RKO (cell line): ENCODE measurements at regions not wholly inside any gene's neighbourhood (a gene's known extent, or its start where the extent isn't known, plus 50 kb on each side); places are given as distances from the start of the nearest gene placed in this dataset.
A peak's percentile ranks its signal among the peaks of the same experiment; 100 is the strongest.

Experiments
- DNase-seq: peaks from one replicate; pipeline ENCODE4 v3.0.0-alpha.2; 2016; ENCODE audit warnings: low spot score

DNA sequence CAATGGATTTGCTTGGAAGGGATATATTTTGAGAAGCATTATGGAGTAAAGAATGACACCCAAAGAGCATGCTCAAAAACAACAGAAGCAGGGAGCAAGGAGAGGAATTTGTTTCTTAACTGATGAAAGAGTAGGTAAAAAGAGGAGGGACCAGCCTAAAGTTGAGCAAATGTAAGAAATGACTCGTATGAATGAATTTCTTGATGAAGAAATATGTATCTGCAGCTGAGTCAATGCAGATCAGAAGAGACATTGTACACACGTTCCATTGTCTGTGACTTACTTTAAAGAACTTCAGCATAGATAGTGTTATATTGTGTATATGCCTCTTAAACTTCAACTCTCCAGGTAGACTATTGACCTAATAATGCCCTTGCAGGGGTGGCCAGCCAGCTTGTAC is 112.7 kb upstream of the NREP start:
- no peak for DNase-seq

DNA sequence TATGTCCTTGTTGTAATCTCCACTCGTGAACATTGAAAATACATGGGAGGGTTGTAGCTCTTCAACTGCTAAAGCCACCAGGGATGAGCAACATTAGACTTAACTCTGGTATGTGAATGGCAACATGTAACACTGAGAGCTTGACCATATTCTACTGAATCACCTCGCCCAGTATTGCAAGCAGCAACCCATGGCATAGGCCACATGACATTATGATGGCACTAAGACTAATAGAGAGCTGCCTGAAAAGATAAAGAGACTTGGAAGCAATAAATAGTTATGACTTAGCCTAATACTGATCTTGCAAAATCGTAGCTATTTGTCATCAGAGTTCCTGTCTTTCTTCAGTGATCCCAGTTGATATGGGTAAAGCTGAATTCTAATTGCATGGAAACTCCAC is 108.4 kb upstream of the NREP start:
- DNase-seq = no peak

DNA sequence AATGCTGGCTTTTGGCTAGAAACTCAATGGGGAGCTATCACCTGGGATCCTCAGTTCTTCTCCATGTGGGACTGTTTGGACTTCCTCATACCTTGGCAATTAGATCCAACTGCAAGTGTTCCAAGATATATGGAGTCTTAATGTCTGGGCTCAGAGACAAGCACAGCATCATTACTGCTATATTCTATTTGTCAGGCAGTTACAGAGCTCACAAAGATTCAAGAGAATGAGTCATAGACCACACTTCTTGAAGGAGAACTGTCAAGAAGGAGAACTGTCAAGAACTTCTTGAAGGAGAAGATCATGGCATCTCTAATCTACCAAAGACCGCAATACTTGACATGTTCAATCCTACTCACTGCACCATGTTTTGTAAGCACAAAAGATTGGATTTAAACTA is 106.8 kb upstream of the NREP start:
- DNase-seq = peak; percentile 14

DNA sequence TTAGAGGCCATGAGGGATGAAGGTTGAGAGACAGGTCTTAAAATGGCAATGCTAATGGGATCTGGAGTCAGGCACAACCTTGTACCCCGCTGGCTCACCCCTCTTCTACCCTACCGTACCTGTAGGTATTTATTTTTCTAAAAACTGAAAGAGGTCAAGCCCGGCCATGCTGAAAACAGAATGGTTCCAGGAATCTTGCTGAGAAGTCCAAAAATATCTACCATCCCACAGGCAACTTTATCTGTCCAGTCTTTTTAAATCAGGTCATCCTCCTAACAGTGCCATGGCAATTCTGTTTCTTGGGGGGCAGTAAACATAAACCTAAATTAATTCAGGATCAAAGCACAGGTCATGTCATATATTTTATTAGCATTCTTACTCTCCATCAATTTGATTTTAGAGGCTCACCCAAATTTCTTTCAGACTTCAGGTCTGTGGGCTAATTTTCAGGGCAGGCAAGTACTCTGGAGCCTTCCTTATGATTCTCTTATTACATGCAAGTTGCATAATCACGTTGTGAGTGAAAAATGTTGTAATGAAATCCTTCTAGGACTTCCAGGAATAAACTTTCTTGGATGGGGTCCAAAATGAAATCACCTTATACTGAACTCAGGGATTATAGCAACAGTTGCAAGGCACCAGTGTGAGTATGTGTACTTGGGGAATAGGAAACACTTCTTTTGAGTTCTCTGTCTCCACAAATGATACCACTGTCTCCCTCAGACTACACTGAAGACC is 102.7 kb upstream of the NREP start:
- DNase-seq = no peak

DNA sequence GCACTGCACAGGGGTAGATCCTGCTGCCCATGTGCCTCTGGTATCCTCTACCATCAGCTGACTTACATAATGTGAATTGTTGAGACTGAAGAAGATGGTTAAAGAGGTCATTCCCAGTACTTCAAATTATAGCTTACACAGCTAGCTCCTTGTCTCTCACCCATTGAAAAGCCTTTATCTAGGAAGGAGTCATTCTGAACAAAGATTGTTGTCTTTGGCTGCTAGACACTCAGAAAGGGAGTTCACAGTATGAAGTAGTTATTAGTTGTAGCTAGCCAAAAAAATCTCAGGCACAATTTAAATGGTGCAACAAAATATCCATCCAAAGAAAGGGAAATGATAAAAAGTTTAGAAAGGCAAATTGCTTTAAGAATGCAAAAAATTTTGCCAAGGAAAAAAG is 102.0 kb upstream of the NREP start:
- no peak for DNase-seq

DNA sequence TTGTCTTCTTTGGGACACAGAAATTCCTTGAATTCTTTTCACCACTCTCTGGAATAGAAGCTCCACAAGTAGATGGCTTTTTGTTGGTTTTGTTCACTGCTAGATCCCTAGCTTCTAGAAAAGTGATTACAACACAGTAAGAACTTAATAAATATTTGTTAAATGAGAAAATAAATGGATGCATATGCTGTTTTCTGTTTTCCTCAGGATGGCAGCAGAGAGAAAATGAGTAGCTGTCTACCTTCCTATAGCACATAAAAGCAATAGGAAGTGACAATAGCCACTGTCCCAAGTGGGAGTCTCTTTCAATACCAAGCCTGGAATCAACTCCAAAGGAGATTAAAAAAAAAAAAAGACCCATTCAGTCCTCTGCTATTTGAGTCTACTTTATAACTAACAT is 100.6 kb upstream of the NREP start:
- no peak for DNase-seq

DNA sequence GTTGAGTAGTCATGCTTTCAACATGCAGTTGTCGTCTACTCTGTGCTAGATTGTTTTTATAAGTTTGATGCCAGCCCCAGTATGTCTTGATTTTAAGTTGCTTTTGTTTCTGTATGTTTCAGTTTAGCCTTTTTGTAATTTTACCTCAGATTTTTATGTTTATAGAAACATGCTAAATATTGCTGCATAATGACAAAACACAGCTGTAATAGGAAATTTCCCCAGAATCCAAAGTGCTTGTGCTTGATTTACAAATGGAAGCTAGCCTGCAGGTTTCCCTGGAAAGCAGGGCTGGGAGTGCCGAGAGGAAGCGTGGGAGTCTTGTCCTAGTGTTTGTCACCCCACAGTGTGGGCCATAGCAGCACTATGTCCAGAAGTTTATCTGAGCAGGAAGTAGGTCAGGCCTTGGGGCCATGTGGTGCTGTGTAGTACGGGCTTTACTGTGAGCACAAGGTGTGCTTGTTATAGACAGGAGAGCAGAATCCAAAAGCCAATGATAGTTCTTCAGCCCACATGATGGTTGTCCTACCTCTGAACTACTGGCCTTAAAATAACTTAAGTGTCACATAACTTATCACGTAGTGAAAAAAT is 100.0 kb upstream of the NREP start:
- no peak for DNase-seq

DNA sequence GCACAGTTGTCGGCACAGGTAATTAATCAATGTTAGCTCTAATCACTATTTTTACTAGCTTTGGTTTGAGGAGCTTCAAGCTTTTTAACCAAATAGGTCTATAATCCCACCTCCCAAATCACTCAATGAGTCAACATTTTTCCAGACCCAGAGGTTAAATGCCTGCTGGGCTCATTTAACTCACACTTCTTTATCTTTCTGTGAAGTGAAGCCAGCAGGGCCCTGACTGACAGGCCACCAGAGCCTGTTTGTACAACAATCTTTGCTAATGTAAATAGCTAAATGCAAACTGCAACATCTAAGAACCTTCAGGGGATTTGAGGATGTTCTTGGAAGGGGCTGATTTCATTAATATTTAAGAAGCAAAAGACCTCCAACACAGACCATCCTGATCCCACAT is 98.4 kb upstream of the NREP start:
- DNase-seq = no peak

DNA sequence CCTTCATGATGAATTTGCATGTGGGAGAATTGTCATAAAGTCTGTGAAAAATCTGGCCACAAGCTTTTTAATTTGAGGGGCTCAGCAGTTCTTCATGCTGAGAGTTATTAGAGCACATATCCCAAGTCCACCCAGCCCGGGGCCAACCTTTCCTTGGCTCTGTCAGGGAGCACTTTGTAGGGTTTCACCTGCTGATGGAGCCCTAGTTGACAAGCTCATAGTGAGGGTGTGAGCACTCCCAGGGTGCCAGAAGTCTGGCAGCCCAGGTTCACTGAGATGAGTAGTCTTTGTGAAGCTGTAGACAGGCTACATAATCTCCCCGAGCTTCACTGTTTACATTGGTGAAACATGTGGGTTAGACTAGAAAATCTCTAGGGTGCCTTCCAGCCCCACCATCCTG is 97.2 kb upstream of the NREP start:
- DNase-seq = no peak

DNA sequence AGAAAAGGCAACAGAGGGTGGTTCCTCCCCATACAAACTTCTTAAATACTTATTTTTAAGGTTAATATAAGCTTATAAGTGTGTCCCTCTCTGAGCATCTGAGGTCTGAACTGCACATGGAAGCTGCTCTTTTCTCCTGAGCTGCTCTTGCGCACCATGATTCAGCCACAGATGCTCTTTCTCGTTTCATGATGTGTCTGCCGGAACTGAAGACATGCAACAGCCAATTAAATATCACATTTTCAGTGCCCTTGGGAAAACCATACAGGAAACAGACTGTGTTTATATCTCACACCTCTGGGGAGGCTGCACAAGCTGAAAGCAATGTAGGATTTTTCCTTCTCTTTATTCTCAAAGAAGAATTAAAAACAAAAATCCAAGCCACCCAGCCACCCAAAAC is 96.8 kb upstream of the NREP start:
- DNase-seq = no peak

DNA sequence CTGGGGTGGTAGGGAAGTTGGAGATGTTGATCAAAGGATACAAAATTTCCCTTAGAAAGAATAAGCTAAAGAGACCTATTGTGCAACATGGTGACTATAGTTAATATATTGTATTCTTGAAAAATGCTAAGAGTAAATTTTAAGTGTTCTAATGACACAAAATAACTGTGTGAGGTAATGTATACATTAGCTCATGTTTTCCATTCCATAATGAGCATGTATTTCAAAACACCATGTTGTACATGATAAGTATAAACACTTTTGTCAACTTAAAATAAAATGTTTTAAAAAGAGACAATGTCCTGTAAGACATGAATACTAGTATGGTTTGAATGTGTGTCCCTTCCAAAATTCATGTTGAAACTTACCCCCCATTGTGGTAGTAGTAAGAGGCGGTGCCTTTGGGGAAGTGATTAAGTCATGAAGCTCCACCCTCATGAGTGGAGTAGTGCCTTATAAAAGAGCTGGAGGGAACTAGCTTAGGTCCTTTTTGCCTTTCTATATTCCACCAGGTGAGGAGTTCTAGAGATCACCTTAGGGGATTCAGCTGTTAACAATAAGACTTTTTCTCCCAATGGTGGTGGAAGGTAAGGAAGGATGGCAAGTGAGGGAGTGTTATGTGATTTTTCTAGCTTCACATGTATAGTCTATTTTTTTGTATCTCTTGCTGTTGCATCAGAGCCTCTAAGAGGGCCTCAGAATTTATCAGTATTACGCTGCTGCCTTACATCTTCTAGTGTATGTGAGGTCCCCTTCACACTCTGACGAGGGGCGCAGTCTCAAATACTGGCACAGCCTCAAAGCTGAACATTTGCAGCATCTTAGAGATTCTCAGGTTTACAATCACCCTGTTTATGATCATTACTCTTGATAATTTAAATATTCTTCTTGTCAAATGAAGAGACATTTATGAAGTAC is 94.9 kb upstream of the NREP start:
- no peak for DNase-seq

DNA sequence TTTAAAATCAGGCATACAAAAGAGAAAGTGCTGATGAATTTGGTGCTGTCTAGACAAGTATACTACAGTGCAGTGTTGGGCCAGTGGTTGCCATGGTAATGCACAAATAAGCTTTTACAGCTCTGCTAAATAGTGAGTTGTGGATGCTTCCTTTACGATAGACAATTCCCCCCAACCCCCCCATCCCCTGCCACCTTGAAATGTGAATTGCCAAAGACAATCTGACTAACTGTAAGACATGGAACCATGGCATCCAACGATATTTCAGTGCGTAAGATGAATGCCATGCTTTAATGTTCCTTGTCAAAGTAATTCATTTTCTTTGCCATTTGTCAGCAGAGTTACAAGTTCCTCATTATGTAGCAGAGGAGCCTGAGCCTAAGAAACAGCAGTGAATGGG is 91.5 kb upstream of the NREP start:
- DNase-seq = no peak

DNA sequence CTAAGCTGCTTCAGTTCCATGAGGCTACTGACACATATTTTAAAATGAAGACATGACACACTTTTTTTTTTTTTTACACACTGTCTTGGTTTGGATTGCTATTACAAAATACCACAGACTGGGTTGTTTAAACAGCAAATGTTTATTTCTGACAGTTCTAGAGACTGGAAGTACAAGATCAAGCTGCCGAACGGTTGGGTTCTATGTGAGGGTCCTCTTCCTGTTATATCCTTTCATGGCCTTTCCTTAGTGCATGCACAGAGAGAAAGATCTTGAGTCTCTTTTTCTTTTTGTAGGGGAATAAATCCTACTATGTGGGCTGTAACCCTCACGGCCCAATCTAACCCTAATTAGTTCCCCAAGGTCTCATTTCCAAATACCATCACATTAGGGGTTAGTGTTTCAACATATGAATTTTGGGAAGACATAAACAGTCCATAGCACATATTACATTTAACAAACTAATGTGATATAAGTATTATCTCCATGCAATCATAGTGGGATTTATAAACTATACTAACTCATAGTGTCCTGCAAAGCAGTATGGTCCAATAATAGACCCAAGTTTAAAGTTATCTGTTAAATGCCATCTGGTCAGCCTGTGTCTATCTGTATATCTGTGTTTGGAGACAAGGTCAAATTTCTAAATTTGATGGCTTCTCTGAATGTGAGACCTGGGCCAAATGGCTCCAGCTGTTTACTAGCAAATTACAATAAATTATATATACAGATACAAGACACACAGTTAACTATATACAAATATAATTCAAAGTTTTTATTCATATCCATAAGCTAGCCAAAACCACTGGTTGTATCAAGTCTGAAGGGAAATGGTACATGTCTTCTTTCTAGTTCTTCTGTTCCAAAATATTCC is 90.3 kb upstream of the NREP start:
- DNase-seq = no peak

DNA sequence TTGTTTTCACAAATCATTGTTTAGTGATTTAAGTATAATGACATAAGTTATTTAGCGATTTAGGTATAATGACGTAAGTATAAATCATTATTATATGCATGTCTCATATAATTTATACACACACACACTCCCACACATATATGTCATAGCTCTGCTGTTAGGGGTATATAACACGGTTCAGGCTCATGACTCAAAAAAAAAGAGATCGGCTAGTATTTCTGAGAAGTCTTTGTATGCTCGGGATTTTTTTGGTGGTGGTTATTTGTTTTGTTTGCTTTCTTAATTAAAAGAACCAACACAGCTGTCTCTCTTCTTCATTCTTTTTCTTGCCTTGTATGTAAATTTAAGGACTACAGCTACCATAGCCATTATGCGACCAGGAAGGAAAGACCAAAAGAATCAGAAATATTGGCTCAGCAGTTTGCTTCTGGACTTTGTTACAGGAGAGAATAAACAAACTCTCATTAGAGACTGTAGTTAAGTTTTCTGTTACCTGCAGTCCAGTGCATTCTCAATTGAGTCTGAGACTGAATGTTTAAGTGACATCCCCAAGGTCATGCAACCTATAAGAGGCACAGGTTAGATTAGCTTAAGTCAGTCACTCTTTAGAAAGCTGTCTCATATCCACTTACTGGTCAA is 83.2 kb upstream of the NREP start:
- no peak for DNase-seq

DNA sequence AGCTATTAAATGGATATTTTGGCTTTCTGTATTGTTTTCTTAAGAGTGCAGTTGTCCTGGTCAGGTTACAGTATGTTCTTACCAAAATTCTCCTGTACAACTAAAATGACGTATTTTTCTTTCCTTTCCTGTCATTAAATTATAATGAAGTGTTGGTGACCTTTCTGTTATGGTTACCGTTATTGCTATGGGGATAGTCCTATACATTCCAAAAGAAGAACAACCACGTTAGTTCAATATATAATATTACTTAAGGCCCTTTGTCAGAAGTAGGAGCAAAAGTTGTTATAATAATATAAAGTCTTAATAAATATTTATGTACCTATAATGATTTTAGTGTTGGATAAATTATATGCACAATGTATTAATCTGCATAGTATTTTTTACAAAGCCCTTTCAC is 82.4 kb upstream of the NREP start:
- no peak for DNase-seq

DNA sequence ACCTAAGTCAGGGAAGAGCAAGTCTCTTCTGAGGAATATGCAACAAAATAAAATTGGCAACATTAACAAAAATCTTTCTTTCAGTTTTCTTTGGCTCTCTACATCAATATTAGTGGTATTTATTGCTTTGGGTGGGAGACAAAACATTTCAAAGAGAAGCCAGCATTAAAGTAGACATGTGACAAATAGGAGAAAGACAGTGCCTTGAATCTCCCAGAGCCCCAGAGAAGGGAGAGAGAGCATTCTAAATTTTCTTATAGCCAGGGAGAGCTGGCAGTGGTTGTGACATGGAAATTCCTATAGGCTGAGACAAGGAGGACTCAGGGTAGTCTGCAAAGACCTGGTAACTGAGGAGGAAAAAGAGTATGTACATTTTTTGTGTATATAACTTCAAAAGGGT is 79.4 kb upstream of the NREP start:
- DNase-seq = no peak

DNA sequence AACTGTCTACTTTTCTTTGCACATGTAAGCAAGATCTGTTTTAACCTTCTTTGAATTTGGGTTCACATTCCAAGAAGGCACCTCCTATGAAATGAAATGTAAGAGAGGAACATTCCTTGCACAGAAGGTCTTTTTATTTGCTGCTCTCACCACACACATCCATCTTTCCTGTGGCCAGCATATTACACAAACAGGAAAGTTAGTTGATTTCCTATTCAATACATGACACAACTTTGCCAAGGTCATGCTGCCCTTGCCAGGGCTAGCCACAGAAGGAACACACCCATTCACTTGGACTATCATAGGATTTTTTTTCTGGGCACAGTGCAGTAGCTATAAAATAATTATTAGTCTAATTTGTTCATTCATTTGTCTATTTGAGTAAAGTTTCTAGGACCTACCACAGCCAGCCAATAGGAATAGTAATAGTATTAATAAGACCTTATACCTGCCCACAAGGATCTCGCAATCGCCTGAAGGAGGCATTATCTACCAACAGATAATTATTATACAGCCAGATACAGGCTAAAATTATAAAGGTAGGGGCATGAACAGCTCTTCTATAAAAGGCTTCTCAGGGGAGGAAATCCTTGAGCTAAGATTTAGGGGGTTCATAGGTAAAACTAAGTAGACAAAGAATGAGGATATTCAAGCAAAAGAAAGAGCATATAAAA is 78.1 kb upstream of the NREP start:
- no peak for DNase-seq

DNA sequence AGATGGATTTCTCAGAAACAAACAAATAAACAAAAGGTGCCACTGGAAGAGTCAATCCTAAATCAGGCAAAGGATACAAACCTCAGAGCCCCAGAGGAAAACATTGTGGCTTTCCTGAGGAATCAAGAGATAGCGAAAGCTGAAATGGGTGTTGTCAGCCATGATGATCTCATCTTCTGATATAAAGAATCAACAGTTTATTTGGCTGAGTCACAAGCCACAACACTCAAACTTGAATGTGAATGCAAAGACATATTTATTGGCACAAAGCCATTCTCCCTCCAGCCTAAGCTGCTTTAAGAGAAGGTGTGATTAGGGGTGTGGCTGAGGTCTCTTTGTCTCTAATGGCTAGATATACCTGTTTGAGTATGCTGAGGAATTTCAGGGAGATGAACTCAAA is 73.3 kb upstream of the NREP start:
- DNase-seq = no peak

DNA sequence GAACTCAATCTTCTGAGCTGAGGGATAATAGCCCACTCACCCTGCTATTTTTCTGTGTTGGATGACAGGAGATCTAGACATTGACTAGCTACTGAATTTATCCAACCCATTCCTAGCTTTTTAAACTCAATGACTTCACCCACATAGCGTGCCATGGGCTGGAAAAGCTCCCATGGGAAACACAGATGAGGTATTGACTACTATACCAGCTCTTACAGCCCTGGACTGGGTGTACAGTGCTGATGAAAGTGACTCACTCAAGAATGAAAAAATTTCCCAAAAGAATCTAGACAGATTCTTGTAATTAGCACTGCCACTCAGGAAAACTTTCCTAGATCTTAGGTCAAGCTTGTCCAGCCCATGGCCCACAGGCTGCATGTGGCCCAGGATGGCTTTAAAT is 72.7 kb upstream of the NREP start:
- no peak for DNase-seq

DNA sequence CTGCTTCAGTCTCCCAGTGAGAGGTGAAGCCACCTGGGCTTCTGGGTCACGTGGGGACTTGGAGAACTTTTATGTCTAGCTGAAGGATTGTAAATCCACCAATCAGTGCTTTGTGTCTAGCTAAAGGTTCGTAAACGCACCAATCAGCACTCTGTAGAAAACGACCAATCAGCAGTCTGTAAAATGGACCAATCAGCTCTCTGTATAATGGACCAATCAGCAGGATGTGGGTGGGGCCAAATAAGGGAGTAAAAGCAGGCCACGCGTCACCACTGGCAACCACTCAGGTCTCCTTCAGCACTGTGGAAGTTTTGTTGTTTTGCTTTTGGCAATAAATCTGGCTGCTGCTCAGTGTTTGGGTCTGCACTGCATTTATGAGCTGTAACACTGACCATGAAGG is 69.1 kb upstream of the NREP start:
- no peak for DNase-seq

DNA sequence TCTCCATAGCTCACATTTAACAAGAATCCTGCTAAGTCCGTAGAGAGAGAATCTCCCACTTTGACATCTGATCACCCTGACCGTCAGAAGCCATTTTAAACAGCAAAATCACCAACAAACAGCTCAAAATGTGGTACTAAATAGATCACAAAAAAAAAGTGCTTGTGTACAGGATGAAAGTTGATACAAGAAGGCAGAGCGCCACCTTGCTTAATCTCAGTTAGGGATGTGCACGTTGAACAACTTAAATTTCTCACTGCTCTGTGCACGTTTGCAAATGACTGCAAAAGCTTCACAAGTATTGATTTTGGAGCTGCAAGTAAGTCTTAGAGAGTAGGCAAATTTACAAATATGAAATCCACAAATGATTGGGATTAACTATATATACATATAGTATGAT is 63.1 kb upstream of the NREP start:
- no peak for DNase-seq
